ENCODE measurements at regions not wholly inside any gene's neighbourhood (a gene's known extent, or its start where the extent isn't known, plus 50 kb on each side); places are given as distances from the start of the nearest gene placed in this dataset.

GRCh38 chr6:84596488-84596887, 167.9 kb downstream of the TBX18 start:
- TF ChIP-seq, protein P1, sequence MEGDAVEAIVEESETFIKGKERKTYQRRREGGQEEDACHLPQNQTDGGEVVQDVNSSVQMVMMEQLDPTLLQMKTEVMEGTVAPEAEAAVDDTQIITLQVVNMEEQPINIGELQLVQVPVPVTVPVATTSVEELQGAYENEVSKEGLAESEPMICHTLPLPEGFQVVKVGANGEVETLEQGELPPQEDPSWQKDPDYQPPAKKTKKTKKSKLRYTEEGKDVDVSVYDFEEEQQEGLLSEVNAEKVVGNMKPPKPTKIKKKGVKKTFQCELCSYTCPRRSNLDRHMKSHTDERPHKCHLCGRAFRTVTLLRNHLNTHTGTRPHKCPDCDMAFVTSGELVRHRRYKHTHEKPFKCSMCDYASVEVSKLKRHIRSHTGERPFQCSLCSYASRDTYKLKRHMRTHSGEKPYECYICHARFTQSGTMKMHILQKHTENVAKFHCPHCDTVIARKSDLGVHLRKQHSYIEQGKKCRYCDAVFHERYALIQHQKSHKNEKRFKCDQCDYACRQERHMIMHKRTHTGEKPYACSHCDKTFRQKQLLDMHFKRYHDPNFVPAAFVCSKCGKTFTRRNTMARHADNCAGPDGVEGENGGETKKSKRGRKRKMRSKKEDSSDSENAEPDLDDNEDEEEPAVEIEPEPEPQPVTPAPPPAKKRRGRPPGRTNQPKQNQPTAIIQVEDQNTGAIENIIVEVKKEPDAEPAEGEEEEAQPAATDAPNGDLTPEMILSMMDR (IDR thresholded peaks at IDR 0.05; ENCODE audit: low read depth, low read length, poor library complexity, severe bottlenecking): no peak
- no peak for TF ChIP-seq EZH2phosphoT487 (IDR thresholded peaks at IDR 0.05; ENCODE audit: borderline replicate concordance, low read length)
